B cell (primary cell): ENCODE measurements at regions not wholly inside any gene's neighbourhood (a gene's known extent, or its start where the extent isn't known, plus 50 kb on each side); places are given as distances from the start of the nearest gene placed in this dataset.

Experiments used
- ATAC-seq: fragments of 200-7000 bp; cut with Tn5 transposase; one replicate; pipeline ENCODE4 v1.10.0; 2021; ENCODE audit warnings: low read depth, mild to moderate bottlenecking, moderate number of reproducible peaks, moderate library complexity
- CTCF ChIA-PET: fragments of 350-600 bp; sonication (Branson Sonifier 250); formaldehyde crosslinking; loops from one replicate; lab custom pipeline; 2021; ENCODE audit warnings: antibody characterized with exemption, inconsistent platforms; lab: Charles Lee
- POLR2A ChIA-PET: fragments of 350-600 bp; sonication (Branson Sonifier 250); formaldehyde crosslinking; loops from one replicate; lab custom pipeline; 2021; ENCODE audit warnings: antibody characterized with exemption; lab: Charles Lee
- DNase-seq: peaks from one replicate; pipeline ENCODE4 v3.0.0; 2013
- H2AFZ ChIP-seq: 2 replicates; pipeline ENCODE4 v1.6.1; 2012; ENCODE audit warnings: mild to moderate bottlenecking, low read depth, low read length; ENCODE audit not compliant: insufficient read depth, poor library complexity, severe bottlenecking
- H3K27ac ChIP-seq, 2 donors: 1 replicate in 1 of 2; 2 replicates in 1 of 2; pipeline ENCODE4 v1.5.1; 2012 to 2013; ENCODE audit warnings: low read length in 2 of 2, mild to moderate bottlenecking in 2 of 2, moderate library complexity in 1 of 2
- H3K27me3 ChIP-seq, 4 experiments: fragments of 200-600 bp in 1 of 4; sonication (generic) in 1 of 4; replicated peaks in 1 of 4; 1 replicate in 2 of 4; 2 replicates in 2 of 4; pipeline versions ENCODE4 v1.6.1 to v1.7.0; 2013 to 2016; ENCODE audit warnings: low read length in 3 of 4, mild to moderate bottlenecking in 2 of 4, mixed read lengths in 1 of 4, moderate library complexity in 1 of 4; ENCODE audit not compliant: insufficient read depth in 4 of 4, control insufficient read depth in 3 of 4; ENCODE audit errors: control extremely low read depth in 1 of 4
- H3K36me3 ChIP-seq, 2 experiments: replicated peaks in 1 of 2; 1 replicate in 1 of 2; 2 replicates in 1 of 2; pipeline versions ENCODE4 v1.6.1 to v1.7.1; 2013; ENCODE audit warnings: low read length in 1 of 2; ENCODE audit not compliant: insufficient read depth in 2 of 2, control insufficient read depth in 1 of 2; ENCODE audit errors: control extremely low read depth in 1 of 2, extremely low read depth in 1 of 2
- H3K4me1 ChIP-seq, 2 donors: fragments of 200-600 bp in 1 of 2; sonication (generic) in 1 of 2; 1 replicate in 1 of 2; 2 replicates in 1 of 2; pipeline versions ENCODE4 v1.5.1 to v1.6.1; 2013 to 2017; ENCODE audit warnings: low read length in 2 of 2; ENCODE audit not compliant: control insufficient read depth in 2 of 2, insufficient read depth in 2 of 2
- H3K4me2 ChIP-seq: replicated peaks from 2 replicates; pipeline ENCODE3; 2012; ENCODE audit warnings: mild to moderate bottlenecking, low read depth, low read length; ENCODE audit not compliant: poor library complexity, severe bottlenecking
- H3K4me3 ChIP-seq, 5 experiments: fragments of 200-600 bp in 1 of 5; sonication (generic) in 1 of 5; 1 replicate in 3 of 5; 2 replicates in 2 of 5; pipeline versions ENCODE4 v1.5.1 to v1.7.0; 2011 to 2016; ENCODE audit warnings: low read length in 4 of 5, mild to moderate bottlenecking in 4 of 5, low read depth in 2 of 5, control low read depth in 1 of 5, moderate library complexity in 1 of 5; ENCODE audit not compliant: insufficient read depth in 1 of 5; ENCODE audit errors: control extremely low read depth in 1 of 5, extremely low read depth in 1 of 5
- H3K79me2 ChIP-seq: fragments of 200-600 bp; sonication (generic); one replicate; pipeline ENCODE4 v1.6.0; 2016; ENCODE audit warnings: low read length; ENCODE audit not compliant: control insufficient read depth, insufficient read depth
- H3K9ac ChIP-seq: fragments of 200-600 bp; sonication (generic); 2 replicates; pipeline ENCODE4 v1.6.1; 2017; ENCODE audit warnings: mild to moderate bottlenecking, low read length, moderate library complexity
- H3K9me3 ChIP-seq, 3 donors: one replicate each; pipeline versions ENCODE4 v1.6.1 to v1.7.1; 2013; ENCODE audit warnings: low read length in 2 of 3; ENCODE audit not compliant: control insufficient read depth in 2 of 3, insufficient read depth in 1 of 3; ENCODE audit errors: control extremely low read depth in 1 of 3
- H4K20me1 ChIP-seq: 2 replicates; pipeline ENCODE4 v1.6.0; 2012; ENCODE audit warnings: mild to moderate bottlenecking, low read length; ENCODE audit not compliant: insufficient read depth, control insufficient read depth, poor library complexity, severe bottlenecking
- H3K27ac Mint-ChIP-seq: one replicate; pipeline ENCODE4 v1.8.0; 2021; ENCODE audit warnings: mixed read lengths
- H3K27me3 Mint-ChIP-seq: one replicate; pipeline ENCODE4 v1.8.0; 2021; ENCODE audit warnings: mixed read lengths
- H3K4me1 Mint-ChIP-seq: one replicate; pipeline ENCODE4 v1.8.0; 2021; ENCODE audit warnings: mixed read lengths
- H3K4me3 Mint-ChIP-seq: one replicate; pipeline ENCODE4 v1.8.0; 2021; ENCODE audit warnings: mixed read lengths
- H3K9me3 Mint-ChIP-seq: one replicate; pipeline ENCODE4 v1.8.0; 2022; ENCODE audit warnings: mixed read lengths; ENCODE audit not compliant: insufficient read depth
- CTCF ChIP-seq: fragments of 200-600 bp; IDR thresholded peaks from one replicate; pipeline ENCODE4 v1.8.0; 2022; ENCODE audit warnings: antibody characterized with exemption, mild to moderate bottlenecking
- EZH2 ChIP-seq: IDR thresholded peaks from 2 replicates; pipeline ENCODE4 v1.6.1; 2012; ENCODE audit warnings: borderline replicate concordance, low read depth, mild to moderate bottlenecking, moderate library complexity, low read length; ENCODE audit not compliant: insufficient read depth, poor library complexity, severe bottlenecking
- WGBS: methylation state at CpG from one replicate; pipeline ENCODE4 v1.1.5; 2013; ENCODE audit warnings: missing lambda C conversion rate; ENCODE audit not compliant: insufficient coverage; 5-methylcytosine and 5-hydroxymethylcytosine counted together
- intact Hi-C: fragments of 100-400 bp; cut with micrococcal nuclease; formaldehyde crosslinking; loops from one replicate; pipeline ENCODE4 v1.10.0; 2022

GRCh38 chr5:54738118-54738972 lies 220.8 kb downstream of the SNX18 start:
- Histone ChIP-seq H3K27me3 (peaks cover 0 to 2% (median 0%) of the 10 kb centered on the region in 4 experiments), H3K4me1 (peaks cover 7 to 14% of the 10 kb centered on the region in 2 donors), H2AFZ (no peak overlapping the region), H3K36me3 (no peaks in the 10 kb centered on the region), H3K9me3 (no peaks in the 10 kb centered on the region), H3K4me3 (no peak overlapping the region), H3K9ac (no peak overlapping the region), H3K79me2 (no peaks in the 10 kb centered on the region), H3K4me2 (no peak overlapping the region), H3K27ac (no peak overlapping the region), H4K20me1 (no peaks in the 10 kb centered on the region)
- ChIA-PET POLR2A (no interaction called here), CTCF (no interaction called here)
- no peak for ATAC-seq
- Mint-ChIP-seq H3K27ac (no peak overlapping the region), H3K9me3 (no peaks in the 10 kb centered on the region), H3K4me3 (no peak overlapping the region), H3K4me1 (peaks cover 21% of the 10 kb centered on the region), H3K27me3 (no peaks in the 10 kb centered on the region)
- no peak for TF ChIP-seq CTCF
- TF ChIP-seq EZH2: no peak
- intact Hi-C loops: no loop called here
- WGBS: 69% methylated on average over 5 of the region's 6 CpGs
- no peak for DNase-seq

- Histone ChIP-seq H3K36me3 (no peaks in the 10 kb centered on the region), H3K4me2 (no peak overlapping the region), H3K27ac (no peak overlapping the region), H3K4me3 (no peak overlapping the region), H3K27me3 (peaks cover 0 to 2% (median 0%) of the 10 kb centered on the region in 4 experiments), H3K9me3 (no peaks in the 10 kb centered on the region), H3K9ac (no peak overlapping the region), H2AFZ (no peak overlapping the region), H4K20me1 (no peaks in the 10 kb centered on the region), H3K4me1 (peaks cover 7 to 14% of the 10 kb centered on the region in 2 donors), H3K79me2 (no peaks in the 10 kb centered on the region)
- POLR2A ChIA-PET: no interaction called here
- no peak for TF ChIP-seq EZH2
- no peak for TF ChIP-seq CTCF
- Mint-ChIP-seq H3K4me1 (peaks cover 17% of the 10 kb centered on the region), H3K27me3 (no peaks in the 10 kb centered on the region), H3K9me3 (no peaks in the 10 kb centered on the region), H3K27ac (no peak overlapping the region), H3K4me3 (no peak overlapping the region)
- ATAC-seq: no peak
- intact Hi-C loops: no loop called here
- DNase-seq: no peak
- 94% methylated on average over 5 of the region's 7 CpGs for WGBS
- CTCF ChIA-PET: no interaction called here
Observed at GRCh38 chr5:54736003-54736797, 218.6 kb downstream of the SNX18 start.
